ENCODE measurements at regions not wholly inside any gene's neighbourhood (a gene's known extent, or its start where the extent isn't known, plus 50 kb on each side); places are given as distances from the start of the nearest gene placed in this dataset.

- TF ChIP-seq CTCF (IDR thresholded peaks at IDR 0.05), result no peak
- intact Hi-C loops (cut with DNase I), result no loop called here
- DNase-seq (no peak), ATAC-seq (no peak)
- WGBS, 3 donors, result 89 to 92% (median 91%) methylated on average over 17 of the region's 17 CpGs
- Histone ChIP-seq H3K36me3 (ENCODE audit: insufficient read depth in 1 of 2, low read depth in 1 of 2) (no peaks in the 10 kb centered on the region), H3K4me3 (no peak overlapping the region), H3K4me1 (no peaks in the 10 kb centered on the region), H3K9me3 (no peaks in the 10 kb centered on the region), H3K27ac (no peak overlapping the region), H3K27me3 (ENCODE audit: insufficient read depth in 3 of 3, low read length in 2 of 3) (peaks cover 0 to 2% (median 0%) of the 10 kb centered on the region in 3 donors)
Observed at GRCh38 chr6:67887747-67888545, 747.1 kb upstream of the ADGRB3 start.

GRCh38 chr6:67887419-67887746 is 747.7 kb upstream of the ADGRB3 start:
- DNase-seq (no peak), ATAC-seq (no peak)
- 93 to 94% (median 93%) methylated on average over 4 of the region's 4 CpGs for WGBS, 3 donors
- peaks cover 0 to 2% (median 0%) of the 10 kb centered on the region in 3 donors for H3K27me3 ChIP-seq (ENCODE audit: insufficient read depth in 3 of 3, low read length in 2 of 3)
- H3K36me3 ChIP-seq (ENCODE audit: insufficient read depth in 1 of 2, low read depth in 1 of 2), result no peaks in the 10 kb centered on the region
- intact Hi-C loops (cut with DNase I), result no loop called here
- no peak overlapping the region for H3K4me3 ChIP-seq
- H3K4me1 ChIP-seq, result no peaks in the 10 kb centered on the region
- no peaks in the 10 kb centered on the region for H3K9me3 ChIP-seq
- H3K27ac ChIP-seq, result no peak overlapping the region
- no peak for TF ChIP-seq CTCF (IDR thresholded peaks at IDR 0.05)

- intact Hi-C loops (cut with DNase I), result no loop called here
Observed at GRCh38 chr6:67886840-67887292, 748.2 kb upstream of the ADGRB3 start.

GRCh38 chr6:67886036-67886707 is 748.9 kb upstream of the ADGRB3 start:
- H3K27ac ChIP-seq, result no peak overlapping the region
- H3K4me1 ChIP-seq, result no peaks in the 10 kb centered on the region
- no peak for ATAC-seq
- WGBS, 3 donors, result 77 to 87% (median 87%) methylated on average over 5 of the region's 5 CpGs
- TF ChIP-seq CTCF (IDR thresholded peaks at IDR 0.05), result no peak
- no peak overlapping the region for H3K4me3 ChIP-seq
- no peaks in the 10 kb centered on the region for H3K36me3 ChIP-seq (ENCODE audit: insufficient read depth in 1 of 2, low read depth in 1 of 2)
- DNase-seq, result no peak
- intact Hi-C loops (cut with DNase I), result no loop called here
- peaks cover 0 to 2% (median 0%) of the 10 kb centered on the region in 3 donors for H3K27me3 ChIP-seq (ENCODE audit: insufficient read depth in 3 of 3, low read length in 2 of 3)
- no peaks in the 10 kb centered on the region for H3K9me3 ChIP-seq

More at GRCh38 chr6:67886840-67887292, 748.2 kb upstream of the ADGRB3 start:
- no peak overlapping the region for H3K4me3 ChIP-seq
- no peak for TF ChIP-seq CTCF (IDR thresholded peaks at IDR 0.05)
- no peaks in the 10 kb centered on the region for H3K9me3 ChIP-seq
- DNase-seq, result no peak
- no peak overlapping the region for H3K27ac ChIP-seq
- no peak for ATAC-seq
- H3K4me1 ChIP-seq, result no peaks in the 10 kb centered on the region
- H3K27me3 ChIP-seq (ENCODE audit: insufficient read depth in 3 of 3, low read length in 2 of 3), result peaks cover 0 to 2% (median 0%) of the 10 kb centered on the region in 3 donors
- WGBS, 3 donors, result 94 to 95% (median 95%) methylated on average over 23 of the region's 23 CpGs
- H3K36me3 ChIP-seq (ENCODE audit: insufficient read depth in 1 of 2, low read depth in 1 of 2), result no peaks in the 10 kb centered on the region
